IMR-90 (cell line): ENCODE measurements at regions not wholly inside any gene's neighbourhood (a gene's known extent, or its start where the extent isn't known, plus 50 kb on each side); places are given as distances from the start of the nearest gene placed in this dataset.
"Not testable (repeated sequence)": the region's sequence is repeated elsewhere in the genome, so short reads cannot be mapped to it uniquely, and the experiment has no call there.

Experiments used
- CEBPB ChIP-seq: IDR thresholded peaks from 2 replicates; pipeline ENCODE4 v1.6.1; 2012; ENCODE audit warnings: low read depth, low read length, improper control_type of control experiment
- CTCF ChIP-seq: conservative IDR thresholded peaks from 2 replicates; pipeline ENCODE4 v1.5.1; 2012; ENCODE audit warnings: mild to moderate bottlenecking, low read depth, low read length, improper control_type of control experiment
- MAFK ChIP-seq: IDR thresholded peaks from 2 replicates; pipeline ENCODE4 v1.6.1; 2012; ENCODE audit warnings: low read depth, low read length, improper control_type of control experiment
- MXI1 ChIP-seq: IDR thresholded peaks from 2 replicates; pipeline ENCODE4 v1.6.1; 2012; ENCODE audit warnings: low read depth, mild to moderate bottlenecking, low read length, moderate library complexity, borderline replicate concordance
- NFE2L2 ChIP-seq: fragments of 150-350 bp; IDR thresholded peaks from 2 replicates; pipeline ENCODE4 v1.6.1; 2016; ENCODE audit warnings: low read depth, mild to moderate bottlenecking, low read length
- POLR2A ChIP-seq: IDR thresholded peaks from 2 replicates; pipeline ENCODE4 v1.6.1; 2012; ENCODE audit warnings: mild to moderate bottlenecking, low read depth, low read length
- RAD21 ChIP-seq: IDR thresholded peaks from 2 replicates; pipeline ENCODE4 v1.6.1; 2012; ENCODE audit warnings: low read length, improper control_type of control experiment
- RFX5 ChIP-seq: IDR thresholded peaks from 2 replicates; pipeline ENCODE4 v1.8.0; 2012; ENCODE audit warnings: low read depth, mild to moderate bottlenecking, low read length, moderate library complexity
- SMC3 ChIP-seq: fragments of 150-350 bp; IDR thresholded peaks from 2 replicates; pipeline ENCODE4 v1.6.1; 2016; ENCODE audit warnings: low read depth, mild to moderate bottlenecking, antibody characterized with exemption, low read length, moderate library complexity
- USF2 ChIP-seq: fragments of 150-350 bp; IDR thresholded peaks from 2 replicates; pipeline ENCODE4 v1.6.1; 2017; ENCODE audit warnings: mild to moderate bottlenecking, antibody characterized with exemption, low read length, low read depth

- not testable (repeated sequence) for TF ChIP-seq CTCF, POLR2A, SMC3, MXI1, RAD21, MAFK, RFX5, NFE2L2, CEBPB, USF2
Observed at GRCh38 chr1:143796369-143796768, 175.4 kb downstream of the FAM72C start.
